HEK293 (cell line): ENCODE measurements at regions not wholly inside any gene's neighbourhood (a gene's known extent, or its start where the extent isn't known, plus 50 kb on each side); places are given as distances from the start of the nearest gene placed in this dataset.

Experiments
- ELK4 ChIP-seq: IDR thresholded peaks from 2 replicates; pipeline ENCODE4 v1.6.1; 2011; ENCODE audit warnings: mild to moderate bottlenecking, low read depth, low read length, borderline replicate concordance
- FEZF1 ChIP-seq: fragments of 450-650 bp; formaldehyde crosslinking; IDR thresholded peaks from 2 replicates; pipeline ENCODE4 v1.5.1; 2016; ENCODE audit warnings: missing biosample characterization, missing genetic modification characterization
- GFI1B ChIP-seq: fragments of 450-650 bp; formaldehyde crosslinking; IDR thresholded peaks from 2 replicates; pipeline ENCODE4 v1.5.1; 2016; ENCODE audit warnings: missing biosample characterization, missing genetic modification characterization
- KLF10 ChIP-seq: fragments of 450-650 bp; IDR thresholded peaks from 2 replicates; pipeline ENCODE4 v1.5.1; 2018; ENCODE audit warnings: missing biosample characterization, mild to moderate bottlenecking, missing genetic modification characterization
- KLF8 ChIP-seq: fragments of 450-650 bp; formaldehyde crosslinking; IDR thresholded peaks from 2 replicates; pipeline ENCODE4 v1.5.1; 2016; ENCODE audit warnings: missing biosample characterization, missing genetic modification characterization
- MEIS1 ChIP-seq: sonication (generic); formaldehyde crosslinking; IDR thresholded peaks from 2 replicates; pipeline ENCODE4 v1.8.1; 2022; ENCODE audit warnings: missing genetic modification reagents, mild to moderate bottlenecking, borderline replicate concordance
- MZF1 ChIP-seq: fragments of 450-650 bp; formaldehyde crosslinking; IDR thresholded peaks from 2 replicates; pipeline ENCODE4 v1.5.1; 2017; ENCODE audit warnings: missing biosample characterization, missing genetic modification characterization, borderline replicate concordance
- PATZ1 ChIP-seq: fragments of 450-650 bp; formaldehyde crosslinking; IDR thresholded peaks from 2 replicates; pipeline ENCODE4 v1.5.1; 2016; ENCODE audit warnings: missing biosample characterization, missing genetic modification characterization
- PRDM1 ChIP-seq: fragments of 450-650 bp; formaldehyde crosslinking; IDR thresholded peaks from 2 replicates; pipeline ENCODE4; 2016; ENCODE audit warnings: missing biosample characterization, missing genetic modification characterization
- SCRT1 ChIP-seq: fragments of 450-650 bp; formaldehyde crosslinking; IDR thresholded peaks from 2 replicates; pipeline ENCODE4 v1.5.1; 2016; ENCODE audit warnings: missing biosample characterization, missing genetic modification characterization, borderline replicate concordance
- SP7 ChIP-seq: fragments of 450-650 bp; formaldehyde crosslinking; IDR thresholded peaks from 2 replicates; pipeline ENCODE4 v1.5.1; 2016; ENCODE audit warnings: missing biosample characterization, missing genetic modification characterization
- ZBTB44 ChIP-seq: fragments of 450-650 bp; IDR thresholded peaks from 2 replicates; pipeline ENCODE4 v1.5.1; 2018; ENCODE audit warnings: missing biosample characterization, mild to moderate bottlenecking, missing genetic modification characterization
- ZFHX2 ChIP-seq: fragments of 450-650 bp; formaldehyde crosslinking; conservative IDR thresholded peaks from 2 replicates; pipeline ENCODE4 v1.5.1; 2016; ENCODE audit warnings: missing biosample characterization, missing genetic modification characterization
- ZFP37 ChIP-seq: fragments of 450-650 bp; formaldehyde crosslinking; IDR thresholded peaks from 2 replicates; pipeline ENCODE4 v1.5.1; 2016; ENCODE audit warnings: missing biosample characterization, missing genetic modification characterization
- ZNF146 ChIP-seq: fragments of 450-650 bp; formaldehyde crosslinking; IDR thresholded peaks from 2 replicates; pipeline ENCODE4 v1.5.1; 2016; ENCODE audit warnings: missing biosample characterization, missing genetic modification characterization
- ZNF18 ChIP-seq: fragments of 450-650 bp; formaldehyde crosslinking; IDR thresholded peaks from 2 replicates; pipeline ENCODE4 v1.5.1; 2016; ENCODE audit warnings: missing biosample characterization, missing genetic modification characterization
- ZNF184 ChIP-seq: fragments of 450-650 bp; IDR thresholded peaks from 2 replicates; pipeline ENCODE4 v1.5.1; 2018; ENCODE audit warnings: missing biosample characterization, mild to moderate bottlenecking, missing genetic modification characterization
- ZNF214 ChIP-seq: fragments of 450-650 bp; formaldehyde crosslinking; IDR thresholded peaks from 2 replicates; pipeline ENCODE4 v1.5.1; 2017; ENCODE audit warnings: missing biosample characterization, mild to moderate bottlenecking, missing genetic modification characterization, borderline replicate concordance
- ZNF248 ChIP-seq: fragments of 450-650 bp; formaldehyde crosslinking; IDR thresholded peaks from 2 replicates; pipeline ENCODE4 v1.5.1; 2017; ENCODE audit warnings: missing biosample characterization, missing genetic modification characterization
- ZNF26 ChIP-seq: fragments of 450-650 bp; formaldehyde crosslinking; IDR thresholded peaks from 2 replicates; pipeline ENCODE4 v1.5.1; 2016; ENCODE audit warnings: missing biosample characterization, missing genetic modification characterization
- ZNF324 ChIP-seq: fragments of 450-650 bp; formaldehyde crosslinking; IDR thresholded peaks from 2 replicates; pipeline ENCODE4 v1.5.1; 2016; ENCODE audit warnings: missing biosample characterization, missing genetic modification characterization
- ZNF416 ChIP-seq: fragments of 450-650 bp; formaldehyde crosslinking; IDR thresholded peaks from 2 replicates; pipeline ENCODE4 v1.5.1; 2016; ENCODE audit warnings: missing biosample characterization, missing genetic modification characterization
- ZNF426 ChIP-seq: fragments of 450-650 bp; formaldehyde crosslinking; IDR thresholded peaks from 2 replicates; pipeline ENCODE4 v1.5.1; 2017; ENCODE audit warnings: missing biosample characterization, missing genetic modification characterization, mild to moderate bottlenecking, inconsistent platforms, moderate library complexity
- ZNF513 ChIP-seq: fragments of 450-650 bp; IDR thresholded peaks from 2 replicates; pipeline ENCODE4 v1.5.1; 2018; ENCODE audit warnings: missing biosample characterization, missing genetic modification characterization
- ZNF529 ChIP-seq: fragments of 450-650 bp; formaldehyde crosslinking; IDR thresholded peaks from 2 replicates; pipeline ENCODE4 v1.5.1; 2017; ENCODE audit warnings: missing genetic modification characterization, missing biosample characterization; ENCODE audit not compliant: insufficient replicate concordance
- ZNF558 ChIP-seq: fragments of 450-650 bp; formaldehyde crosslinking; IDR thresholded peaks from 2 replicates; pipeline ENCODE4 v1.5.1; 2016; ENCODE audit warnings: missing biosample characterization, missing genetic modification characterization
- ZNF561 ChIP-seq: fragments of 450-650 bp; IDR thresholded peaks from 2 replicates; pipeline ENCODE4 v1.5.1; 2018; ENCODE audit warnings: missing biosample characterization, missing genetic modification characterization, borderline replicate concordance
- ZNF596 ChIP-seq: fragments of 450-650 bp; IDR thresholded peaks from 2 replicates; pipeline ENCODE4 v1.5.0; 2018; ENCODE audit warnings: missing biosample characterization, mild to moderate bottlenecking, missing genetic modification characterization, moderate library complexity
- ZNF626 ChIP-seq: fragments of 450-650 bp; sonication (Bioruptor Pico); formaldehyde crosslinking; IDR thresholded peaks from 2 replicates; pipeline ENCODE4 v1.5.1; 2018; ENCODE audit warnings: missing biosample characterization, missing genetic modification characterization, inconsistent platforms
- ZNF654 ChIP-seq: fragments of 450-650 bp; formaldehyde crosslinking; IDR thresholded peaks from 2 replicates; pipeline ENCODE4 v1.5.1; 2016; ENCODE audit warnings: low read depth, missing biosample characterization, missing genetic modification characterization
- ZNF677 ChIP-seq: fragments of 450-650 bp; IDR thresholded peaks from 2 replicates; pipeline ENCODE4 v1.5.0; 2018; ENCODE audit warnings: missing biosample characterization, mild to moderate bottlenecking, missing genetic modification characterization, moderate library complexity
- ZNF830 ChIP-seq: fragments of 450-650 bp; IDR thresholded peaks from 2 replicates; pipeline ENCODE4 v1.5.0; 2018; ENCODE audit warnings: missing biosample characterization, missing genetic modification characterization, low read depth, mild to moderate bottlenecking, moderate library complexity
- ZSCAN23 ChIP-seq: fragments of 450-650 bp; formaldehyde crosslinking; IDR thresholded peaks from 2 replicates; pipeline ENCODE4 v1.5.1; 2016; ENCODE audit warnings: missing biosample characterization, missing genetic modification characterization

- TF ChIP-seq ZBTB44 (tag by site-specific recombination): peak; percentile 16; the same call in 1 of the 2 replicates
- no peak for TF ChIP-seq ZFP37
- TF ChIP-seq ZNF426 (tag by site-specific recombination): no peak
- TF ChIP-seq ZNF558 (tag by site-specific recombination): no peak
- TF ChIP-seq PATZ1 (tag by site-specific recombination): no peak
- TF ChIP-seq ZNF654 (tag by site-specific recombination): 0 out of 2 replicates have a peak, but pooled peaks have one; percentile 4
- no peak for TF ChIP-seq ZFHX2 (tag by site-specific recombination)
- TF ChIP-seq MEIS1 (CRISPR knock-in tag): no peak
- TF ChIP-seq FEZF1 (tag by site-specific recombination): peak; percentile 79
- no peak for TF ChIP-seq ZNF26
- no peak for TF ChIP-seq ZNF529
- no peak for TF ChIP-seq ZNF626 (tag by site-specific recombination)
- TF ChIP-seq ZNF214 (tag by site-specific recombination): no peak
- TF ChIP-seq ELK4: no peak
- TF ChIP-seq ZNF677 (tag by site-specific recombination): no peak
- TF ChIP-seq ZSCAN23 (tag by site-specific recombination): no peak
- TF ChIP-seq ZNF18 (tag by site-specific recombination): no peak
- 0 out of 2 replicates have a peak, but pooled peaks have one; percentile 15 for TF ChIP-seq ZNF184 (tag by site-specific recombination)
- TF ChIP-seq ZNF596: no peak
- peak; percentile 69 for TF ChIP-seq SP7 (tag by site-specific recombination)
- no peak for TF ChIP-seq ZNF146 (tag by site-specific recombination)
- TF ChIP-seq ZNF561 (tag by site-specific recombination): peak; percentile 41; the same call in 1 of the 2 replicates
- 0 out of 2 replicates have a peak, but pooled peaks have one; percentile 13 for TF ChIP-seq KLF10 (tag by site-specific recombination)
- no peak for TF ChIP-seq ZNF830 (tag by site-specific recombination)
- 0 out of 2 replicates have a peak, but pooled peaks have one; percentile 10 for TF ChIP-seq GFI1B (tag by site-specific recombination)
- no peak for TF ChIP-seq SCRT1 (tag by site-specific recombination)
- TF ChIP-seq ZNF513 (tag by site-specific recombination): no peak; the same call in 1 of the 2 replicates
- no peak for TF ChIP-seq MZF1 (tag by site-specific recombination)
- no peak for TF ChIP-seq ZNF248 (tag by site-specific recombination)
- TF ChIP-seq ZNF324 (tag by site-specific recombination): no peak
- TF ChIP-seq PRDM1 (tag by site-specific recombination): no peak
- TF ChIP-seq KLF8 (tag by site-specific recombination): 0 out of 2 replicates have a peak, but pooled peaks have one; percentile 19
- no peak for TF ChIP-seq ZNF416
Measured at GRCh38 chr2:133777574-133777960, 209.3 kb upstream of the NCKAP5 start (continued).
